ENCODE measurements at regions not wholly inside any gene's neighbourhood (a gene's known extent, or its start where the extent isn't known, plus 50 kb on each side); places are given as distances from the start of the nearest gene placed in this dataset.
"Not testable (repeated sequence)": the region's sequence is repeated elsewhere in the genome, so short reads cannot be mapped to it uniquely, and the experiment has no call there.

- no peak for DNase-seq
- intact Hi-C loops (cut with DNase I): no loop called here
Observed at GRCh38 chrX:94751611-94752010, 1077.6 kb downstream of the FAM133A start.

- intact Hi-C loops (cut with DNase I): no loop called here
- no peak for DNase-seq
Observed at GRCh38 chrX:94752434-94753169, 1078.6 kb downstream of the FAM133A start.

GRCh38 chrX:94758130-94758529 is 1084.1 kb downstream of the FAM133A start:
- DNase-seq: no peak
- intact Hi-C loops (cut with DNase I): no loop called here

GRCh38 chrX:94775640-94776039 is 1101.6 kb downstream of the FAM133A start:
- intact Hi-C loops (cut with DNase I): no loop called here
- no peak for DNase-seq

DNA sequence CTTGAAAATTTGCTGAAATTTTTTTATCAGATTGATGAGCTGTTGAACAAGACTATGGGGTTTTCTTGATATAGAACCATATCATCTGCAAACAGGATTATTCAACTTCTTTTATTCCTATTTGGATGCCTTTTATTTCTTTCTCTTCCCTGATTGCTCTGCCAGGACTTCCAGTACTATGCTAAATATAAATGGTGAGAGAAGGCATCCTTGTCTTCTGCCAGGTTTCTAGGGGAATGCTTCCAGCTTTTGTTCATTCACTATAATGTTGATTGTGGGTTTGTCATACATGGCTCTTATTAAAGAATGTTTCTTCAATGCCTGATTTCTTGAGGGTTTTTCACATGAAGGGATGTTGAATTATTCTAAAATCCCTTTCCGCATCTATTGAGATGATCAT is 1139.5 kb downstream of the FAM133A start:
- no peak for DNase-seq
- intact Hi-C loops (cut with DNase I): no loop called here

GRCh38 chrX:94814216-94814615 is 1140.2 kb downstream of the FAM133A start:
- no peak for DNase-seq
- intact Hi-C loops (cut with DNase I): no loop called here

DNA sequence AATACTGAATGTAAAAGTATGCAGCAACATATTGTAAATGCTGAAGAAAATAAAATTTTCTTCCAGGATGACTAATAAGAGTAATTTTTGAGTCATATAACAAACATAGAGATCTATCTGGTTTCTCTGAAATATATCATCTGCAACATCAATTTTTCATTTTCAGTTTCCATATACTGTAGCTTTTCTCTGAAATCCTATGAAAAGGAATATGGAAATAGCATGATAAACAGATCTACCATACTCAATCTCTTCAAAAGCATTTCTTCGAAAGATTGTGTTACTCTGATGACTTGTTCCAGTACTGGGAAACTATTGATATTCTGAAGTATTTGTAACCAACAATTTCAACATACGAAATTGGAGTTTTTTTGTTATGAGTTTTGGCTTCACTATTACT is 1156.7 kb downstream of the FAM133A start:
- intact Hi-C loops (cut with DNase I): no loop called here

DNA sequence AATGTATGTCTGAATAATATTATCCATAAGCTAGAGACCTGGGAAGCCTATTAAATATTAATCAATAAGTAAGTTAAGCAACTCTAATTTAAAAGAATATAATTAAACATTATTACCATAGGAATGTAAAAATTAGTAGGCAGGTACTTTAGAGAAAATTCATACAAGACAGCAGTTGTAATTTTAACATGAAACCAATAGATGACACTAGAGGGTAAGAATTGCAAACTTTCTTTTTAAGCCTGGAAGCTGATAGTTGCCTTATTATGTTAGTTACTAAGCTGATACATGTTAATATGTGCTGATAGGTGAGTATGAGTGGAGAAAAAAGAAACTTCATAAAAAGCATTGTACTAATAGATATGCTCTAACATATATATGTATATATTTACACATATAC is 1157.4 kb downstream of the FAM133A start:
- DNase-seq: no peak
- intact Hi-C loops (cut with DNase I): no loop called here

More for the DNA sequence above, 1156.7 kb downstream of the FAM133A start:
- DNase-seq: no peak

- no peak for DNase-seq
- intact Hi-C loops (cut with DNase I): no loop called here
Observed at GRCh38 chrX:94834226-94834625, 1160.2 kb downstream of the FAM133A start.

GRCh38 chrX:94850811-94851210 is 1176.8 kb downstream of the FAM133A start:
- intact Hi-C loops (cut with DNase I): no loop called here
- peak in 10 of 42 donors; percentile 0 to 42 (median 15) for DNase-seq

DNA sequence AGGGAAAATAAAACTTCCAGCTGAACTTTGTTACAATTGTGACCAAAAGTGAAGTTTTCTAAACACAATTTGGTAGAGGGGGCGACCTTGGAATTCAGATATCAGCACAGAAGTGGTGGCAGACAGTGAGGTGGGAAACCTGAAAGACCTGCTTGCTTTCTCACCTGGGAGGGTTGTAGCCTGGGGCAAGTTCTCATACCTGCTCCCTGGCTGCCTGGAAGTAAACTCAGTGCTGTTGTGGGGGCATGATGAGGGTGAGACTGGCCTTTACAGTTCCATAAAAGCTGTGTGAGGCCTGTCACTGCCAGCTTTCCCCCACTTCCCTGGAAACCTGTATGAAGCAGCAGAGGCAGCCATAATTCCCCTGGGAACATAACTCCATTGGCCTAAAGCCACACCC is 1180.2 kb downstream of the FAM133A start:
- DNase-seq: no peak
- intact Hi-C loops (cut with DNase I): no loop called here

DNA sequence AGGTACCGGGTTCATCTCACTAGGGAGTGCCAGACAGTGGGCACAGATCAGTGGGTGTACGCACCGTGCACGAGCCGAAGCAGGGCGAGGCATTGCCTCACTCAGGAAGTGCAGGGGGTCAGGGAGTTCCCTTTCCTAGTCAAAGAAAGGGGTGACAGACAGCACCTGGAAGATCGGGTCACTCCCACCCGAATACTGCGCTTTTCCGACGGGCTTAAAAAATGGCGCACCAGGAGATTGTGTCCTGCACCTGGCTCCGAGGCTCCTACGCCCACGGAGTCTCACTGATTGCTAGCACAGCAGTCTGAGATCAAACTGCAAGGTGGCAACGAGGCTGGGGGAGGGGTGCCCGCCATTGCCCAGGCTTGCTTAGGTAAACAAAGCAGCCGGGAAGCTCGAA is 1188.5 kb downstream of the FAM133A start:
- intact Hi-C loops (cut with DNase I); DNase-seq: not testable (repeated sequence)

GRCh38 chrX:94871640-94872039 is 1197.6 kb downstream of the FAM133A start:
- intact Hi-C loops (cut with DNase I): no loop called here
- DNase-seq: no peak

DNA sequence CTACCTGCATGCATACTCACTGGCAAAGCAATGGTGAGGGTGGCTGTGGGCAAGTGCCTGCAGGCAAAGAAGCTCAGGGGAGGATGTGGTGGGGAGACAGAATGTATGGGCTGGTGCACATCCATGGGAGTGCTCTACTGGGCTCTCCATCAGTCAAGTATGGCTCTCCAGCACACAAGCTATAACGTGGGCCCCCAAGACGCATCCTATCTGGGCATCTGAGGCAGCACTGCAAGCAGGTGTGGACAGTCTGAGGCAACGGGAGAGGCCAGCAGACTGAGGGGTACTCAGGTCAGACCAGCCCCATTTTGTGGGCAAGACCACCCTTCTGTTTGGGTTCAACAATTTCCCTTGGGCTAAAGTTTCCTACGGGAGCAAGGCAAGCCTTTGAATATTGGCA is 1227.8 kb downstream of the FAM133A start:
- DNase-seq: no peak
- intact Hi-C loops (cut with DNase I): no loop called here

- intact Hi-C loops (cut with DNase I): no loop called here
- DNase-seq: no peak
Observed at GRCh38 chrX:94908171-94908570, 1234.2 kb downstream of the FAM133A start.

GRCh38 chrX:94908648-94909047 is 1234.6 kb downstream of the FAM133A start:
- DNase-seq: no peak
- intact Hi-C loops (cut with DNase I): no loop called here

DNA sequence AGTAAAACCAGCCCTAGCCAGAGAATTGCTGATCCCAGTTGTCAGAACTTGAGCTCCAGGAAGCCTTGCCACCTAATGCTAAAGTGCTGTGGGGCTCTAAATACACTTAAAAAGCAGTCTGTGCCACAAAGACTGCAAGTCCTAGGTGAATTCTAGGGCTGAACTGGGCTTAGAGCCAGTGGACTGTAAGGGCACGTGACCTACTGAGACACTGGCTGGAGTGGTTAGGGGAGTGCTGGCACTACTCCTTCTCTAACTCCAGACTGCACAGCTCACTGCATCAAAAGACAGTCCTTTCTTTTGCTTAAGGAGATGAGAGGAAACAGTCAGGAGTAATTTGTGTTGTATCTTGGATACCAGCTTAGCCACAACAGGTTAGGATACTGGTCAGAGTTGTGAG is 1240.2 kb downstream of the FAM133A start:
- intact Hi-C loops (cut with DNase I): no loop called here
- DNase-seq: no peak

GRCh38 chrX:94932278-94932965 is 1258.4 kb downstream of the FAM133A start:
- intact Hi-C loops (cut with DNase I): no loop called here
- no peak for DNase-seq

- intact Hi-C loops (cut with DNase I): no loop called here
- no peak for DNase-seq
Observed at GRCh38 chrX:94936722-94937121, 1262.7 kb downstream of the FAM133A start.

GRCh38 chrX:94937491-94937890 is 1263.5 kb downstream of the FAM133A start:
- intact Hi-C loops (cut with DNase I): no loop called here
- DNase-seq: no peak

DNA sequence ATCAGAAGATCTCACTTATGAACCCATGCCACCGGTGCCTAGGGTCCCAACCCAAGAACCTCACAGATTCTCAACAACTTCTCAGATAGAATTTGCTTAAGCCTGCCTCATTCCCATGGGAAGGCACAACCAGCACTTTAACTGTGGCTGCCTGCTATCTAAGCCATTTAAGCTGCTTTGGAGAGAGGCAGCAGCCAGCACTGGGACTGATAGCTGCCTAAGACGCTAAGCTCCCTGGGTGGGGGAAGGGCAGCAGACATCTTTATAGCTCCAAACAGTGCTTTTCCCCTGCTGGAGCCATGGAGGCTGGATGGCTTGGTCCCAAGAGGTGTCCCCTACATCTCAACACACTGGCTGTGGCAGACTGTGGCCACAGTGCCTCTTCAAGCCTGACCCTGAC is 1268.6 kb downstream of the FAM133A start:
- no peak for DNase-seq
- intact Hi-C loops (cut with DNase I): no loop called here
